ENCODE measurements at regions not wholly inside any gene's neighbourhood (a gene's known extent, or its start where the extent isn't known, plus 50 kb on each side); places are given as distances from the start of the nearest gene placed in this dataset.

- no peaks in the 10 kb centered on the region for H3K27me3 Mint-ChIP-seq (ENCODE audit: insufficient read depth)
- Histone ChIP-seq H3K27me3 (ENCODE audit: control insufficient read depth, insufficient read depth, low read length, poor library complexity, severe bottlenecking) (no peaks in the 10 kb centered on the region), H3K9ac (ENCODE audit: extremely low read depth, low read length, poor library complexity, severe bottlenecking) (no peak overlapping the region), H3K4me1 (ENCODE audit: control insufficient read depth, insufficient read depth, low read length) (no peaks in the 10 kb centered on the region), H3K4me3 (ENCODE audit: low read length) (no peak overlapping the region), H3K27ac (ENCODE audit: low read depth, low read length) (no peak overlapping the region), H3K9me3 (ENCODE audit: control insufficient read depth, low read length) (peaks cover 10% of the 10 kb centered on the region), H3K36me3 (ENCODE audit: control insufficient read depth, insufficient read depth, low read length) (no peaks in the 10 kb centered on the region)
- no peak for DNase-seq
- peaks cover 24% of the 10 kb centered on the region for H3K9me3 Mint-ChIP-seq
- H3K36me3 Mint-ChIP-seq (ENCODE audit: low read depth), result peaks cover 2% of the 10 kb centered on the region
- no peaks in the 10 kb centered on the region for H3K4me1 Mint-ChIP-seq
- no peak for TF ChIP-seq CTCF (conservative IDR thresholded peaks at IDR 0.05)
- H3K4me3 Mint-ChIP-seq, result no peak overlapping the region
- no peak overlapping the region for H3K27ac Mint-ChIP-seq
These were observed 202.4 kb downstream of the NEDD1 start for GRCh38 chr12:97109441-97109840.

DNA sequence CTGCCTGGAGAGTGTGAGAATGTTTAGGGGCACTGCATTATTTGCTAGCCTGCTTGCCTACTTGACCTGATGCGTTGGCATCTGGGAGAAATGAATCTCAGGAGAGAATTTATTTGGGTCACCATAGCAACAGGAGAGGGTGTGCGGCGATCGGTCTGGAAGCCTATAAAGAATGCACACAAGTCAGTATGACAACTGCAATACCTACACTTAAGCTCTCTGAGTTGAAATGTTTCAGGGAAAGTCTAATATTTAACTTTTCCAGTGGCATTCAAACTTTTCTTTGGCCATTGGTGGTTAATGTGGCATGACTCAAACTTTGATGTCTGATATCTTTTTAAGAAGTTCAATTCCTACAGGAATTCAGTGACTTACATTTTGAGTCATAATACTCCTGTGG, 205.1 kb downstream of the NEDD1 start:
- no peaks in the 10 kb centered on the region for H3K27me3 Mint-ChIP-seq (ENCODE audit: insufficient read depth)
- Histone ChIP-seq H3K9ac (ENCODE audit: extremely low read depth, low read length, poor library complexity, severe bottlenecking) (no peak overlapping the region), H3K27me3 (ENCODE audit: control insufficient read depth, insufficient read depth, low read length, poor library complexity, severe bottlenecking) (no peaks in the 10 kb centered on the region), H3K4me1 (ENCODE audit: control insufficient read depth, insufficient read depth, low read length) (no peaks in the 10 kb centered on the region), H3K9me3 (ENCODE audit: control insufficient read depth, low read length) (no peaks in the 10 kb centered on the region), H3K4me3 (ENCODE audit: low read length) (no peak overlapping the region), H3K36me3 (ENCODE audit: control insufficient read depth, insufficient read depth, low read length) (no peaks in the 10 kb centered on the region), H3K27ac (ENCODE audit: low read depth, low read length) (no peak overlapping the region)
- no peak overlapping the region for H3K4me3 Mint-ChIP-seq
- WGBS, 2 experiments (ENCODE audit: insufficient coverage in 1 of 2, insufficient read length in 1 of 2), result 90% methylated on average over 4 of the region's 4 CpGs; no CpG with 5 or more reads in 1 of the 2 experiments
- H3K36me3 Mint-ChIP-seq (ENCODE audit: low read depth), result no peaks in the 10 kb centered on the region
- H3K9me3 Mint-ChIP-seq, result peaks cover 5% of the 10 kb centered on the region
- no peak for DNase-seq
- no peak for TF ChIP-seq CTCF (conservative IDR thresholded peaks at IDR 0.05)
- no peak overlapping the region for H3K27ac Mint-ChIP-seq
- no peaks in the 10 kb centered on the region for H3K4me1 Mint-ChIP-seq

GRCh38 chr12:97118796-97119375, 211.8 kb downstream of the NEDD1 start:
- DNase-seq, result no peak
- Histone ChIP-seq H3K9ac (ENCODE audit: extremely low read depth, low read length, poor library complexity, severe bottlenecking) (no peak overlapping the region), H3K36me3 (ENCODE audit: control insufficient read depth, insufficient read depth, low read length) (no peaks in the 10 kb centered on the region), H3K27ac (ENCODE audit: low read depth, low read length) (peak overlapping the region; percentile 60), H3K27me3 (ENCODE audit: control insufficient read depth, insufficient read depth, low read length, poor library complexity, severe bottlenecking) (no peaks in the 10 kb centered on the region), H3K4me3 (ENCODE audit: low read length) (no peak overlapping the region), H3K4me1 (ENCODE audit: control insufficient read depth, insufficient read depth, low read length) (peaks cover 8% of the 10 kb centered on the region), H3K9me3 (ENCODE audit: control insufficient read depth, low read length) (no peaks in the 10 kb centered on the region)
- Mint-ChIP-seq H3K27ac (no peak overlapping the region), H3K4me3 (no peak overlapping the region), H3K4me1 (peaks cover 17% of the 10 kb centered on the region), H3K36me3 (ENCODE audit: low read depth) (no peaks in the 10 kb centered on the region), H3K27me3 (ENCODE audit: insufficient read depth) (no peaks in the 10 kb centered on the region), H3K9me3 (peaks cover 3% of the 10 kb centered on the region)
- TF ChIP-seq CTCF (conservative IDR thresholded peaks at IDR 0.05), result no peak
- WGBS, 2 experiments (ENCODE audit: insufficient coverage in 1 of 2, insufficient read length in 1 of 2), result 76 to 91% methylated on average over 8 of the region's 8 CpGs

Data from endodermal cell (in vitro differentiated cells).